Left lung (tissue), 4 donors: ENCODE measurements at regions not wholly inside any gene's neighbourhood (a gene's known extent, or its start where the extent isn't known, plus 50 kb on each side); places are given as distances from the start of the nearest gene placed in this dataset.

Experiments used
- ATAC-seq: fragments of 200-7000 bp; cut with Tn5 transposase; one replicate; pipeline ENCODE4 v1.9.1; 2020; ENCODE audit warnings: moderate library complexity
- DNase-seq, 4 donors: peaks; one replicate each; pipeline ENCODE4 v3.0.0-alpha.2; 2013 to 2020
- H3K27ac ChIP-seq, 2 donors: fragments of 200-600 bp; sonication (generic) in 1 of 2; one replicate each; pipeline versions ENCODE4 v1.5.0 to v1.8.0; 2020 to 2021
- H3K27me3 ChIP-seq, 2 donors: fragments of 200-600 bp; sonication (generic) in 1 of 2; one replicate each; pipeline versions ENCODE4 v1.5.0 to v1.8.0; 2020 to 2021
- H3K36me3 ChIP-seq, 2 donors: fragments of 200-600 bp; sonication (generic) in 1 of 2; one replicate each; pipeline versions ENCODE4 v1.5.0 to v1.8.0; 2020 to 2021
- H3K4me1 ChIP-seq, 2 donors: fragments of 200-600 bp; one replicate each; pipeline ENCODE4 v1.8.0; 2021
- H3K4me3 ChIP-seq, 2 donors: fragments of 200-600 bp; sonication (generic) in 1 of 2; one replicate each; pipeline versions ENCODE4 v1.5.0 to v1.8.0; 2020 to 2021; ENCODE audit warnings: mild to moderate bottlenecking in 1 of 2
- H3K9me3 ChIP-seq, 2 donors: fragments of 200-600 bp; sonication (generic) in 1 of 2; one replicate each; pipeline versions ENCODE4 v1.5.0 to v1.8.0; 2020 to 2021
- CTCF ChIP-seq, 2 donors: fragments of 200-600 bp; sonication (generic) in 1 of 2; IDR thresholded peaks; one replicate each; pipeline versions ENCODE4 v1.5.0 to v1.8.0; 2021; ENCODE audit warnings: antibody characterized with exemption in 2 of 2
- intact Hi-C, 2 donors: fragments of 100-400 bp; cut with DNase I; formaldehyde crosslinking; loops; one replicate each; pipeline versions ENCODE4 v1.11.2 to v1.14.2; 2022
- donor health status: DM: no; HTN: yes; CAD: no.
- donor health status: DM: no; HTN: no; CAD: no.

- no peak for TF ChIP-seq CTCF (IDR thresholded peaks at IDR 0.05)
- no peak for DNase-seq
- Histone ChIP-seq H3K4me3 (no peak overlapping the region), H3K27me3 (no peaks in the 10 kb centered on the region), H3K4me1 (no peaks in the 10 kb centered on the region), H3K9me3 (no peaks in the 10 kb centered on the region), H3K36me3 (no peaks in the 10 kb centered on the region), H3K27ac (no peak overlapping the region)
- ATAC-seq, result no peak
- intact Hi-C loops, result no loop called here
Observed at GRCh38 chr4:13092702-13093101, 391.4 kb downstream of the RAB28 start.

GRCh38 chr4:13089659-13089998 lies 394.5 kb downstream of the RAB28 start:
- ATAC-seq, result no peak
- Histone ChIP-seq H3K4me3 (no peak overlapping the region), H3K4me1 (no peaks in the 10 kb centered on the region), H3K36me3 (no peaks in the 10 kb centered on the region), H3K9me3 (no peaks in the 10 kb centered on the region), H3K27ac (no peak overlapping the region), H3K27me3 (no peaks in the 10 kb centered on the region)
- intact Hi-C loops, result no loop called here
- no peak for DNase-seq
- TF ChIP-seq CTCF (IDR thresholded peaks at IDR 0.05), result no peak

- no peaks in the 10 kb centered on the region for H3K27me3 ChIP-seq
- no peaks in the 10 kb centered on the region for H3K9me3 ChIP-seq
- H3K4me1 ChIP-seq, result no peaks in the 10 kb centered on the region
- no peak overlapping the region for H3K27ac ChIP-seq
- DNase-seq (no peak), ATAC-seq (no peak)
- no peak for TF ChIP-seq CTCF (IDR thresholded peaks at IDR 0.05)
- H3K36me3 ChIP-seq, result no peaks in the 10 kb centered on the region
- no peak overlapping the region for H3K4me3 ChIP-seq
- intact Hi-C loops, result no loop called here
Observed at GRCh38 chr4:13088726-13089658, 395.1 kb downstream of the RAB28 start.

- ATAC-seq (no peak), DNase-seq (no peak)
- intact Hi-C loops, result no loop called here
- Histone ChIP-seq H3K4me3 (no peak overlapping the region), H3K27ac (no peak overlapping the region), H3K36me3 (no peaks in the 10 kb centered on the region), H3K27me3 (no peaks in the 10 kb centered on the region), H3K4me1 (no peaks in the 10 kb centered on the region), H3K9me3 (peaks cover 0 to 5% of the 10 kb centered on the region in 2 donors)
- TF ChIP-seq CTCF (IDR thresholded peaks at IDR 0.05), result no peak
Observed at GRCh38 chr4:13087041-13087440, 397.1 kb downstream of the RAB28 start.

- intact Hi-C loops, result no loop called here
- H3K27me3 ChIP-seq, result no peaks in the 10 kb centered on the region
Observed at GRCh38 chr4:13084210-13084609, 399.9 kb downstream of the RAB28 start.

More at GRCh38 chr4:13084210-13084609, 399.9 kb downstream of the RAB28 start:
- Histone ChIP-seq H3K4me1 (no peaks in the 10 kb centered on the region), H3K4me3 (no peak overlapping the region), H3K9me3 (peaks cover 0 to 25% of the 10 kb centered on the region in 2 donors), H3K27ac (no peak overlapping the region), H3K36me3 (no peaks in the 10 kb centered on the region)
- no peak for ATAC-seq
- TF ChIP-seq CTCF (IDR thresholded peaks at IDR 0.05), result no peak
- no peak for DNase-seq
